NCI-H1436 (cell line): ENCODE measurements at regions not wholly inside any gene's neighbourhood (a gene's known extent, or its start where the extent isn't known, plus 50 kb on each side); places are given as distances from the start of the nearest gene placed in this dataset.
"Not testable (repeated sequence)": the region's sequence is repeated elsewhere in the genome, so short reads cannot be mapped to it uniquely, and the experiment has no call there.

ENCODE experiments used
- DNase-seq: peaks from one replicate; lab custom pipeline; 2025; lab: John Stamatoyannopoulos, UW

GRCh38 chr11:42770444-42771065 lies 541.2 kb upstream of the API5 start:
- DNase-seq = no peak

GRCh38 chr11:42772886-42773285 lies 538.9 kb upstream of the API5 start:
- no peak for DNase-seq

GRCh38 chr11:42773729-42774128 lies 538.1 kb upstream of the API5 start:
- no peak for DNase-seq

- no peak for DNase-seq
These were observed 537.2 kb upstream of the API5 start for GRCh38 chr11:42774567-42774966.

- no peak for DNase-seq
These were observed 534.0 kb upstream of the API5 start for GRCh38 chr11:42777776-42778175.

GRCh38 chr11:42778193-42778592 lies 533.6 kb upstream of the API5 start:
- no peak for DNase-seq

GRCh38 chr11:42779555-42779954 lies 532.2 kb upstream of the API5 start:
- no peak for DNase-seq

GRCh38 chr11:42786981-42787380 lies 524.8 kb upstream of the API5 start:
- DNase-seq = no peak

GRCh38 chr11:42795483-42795882 lies 516.3 kb upstream of the API5 start:
- not testable (repeated sequence) for DNase-seq

- no peak for DNase-seq
These were observed 511.8 kb upstream of the API5 start for GRCh38 chr11:42800041-42800440.

- DNase-seq = no peak
These were observed 509.4 kb upstream of the API5 start for GRCh38 chr11:42802201-42802899.

GRCh38 chr11:42806191-42806590 lies 505.6 kb upstream of the API5 start:
- no peak for DNase-seq

- no peak for DNase-seq
These were observed 499.4 kb upstream of the API5 start for GRCh38 chr11:42812361-42812760.

GRCh38 chr11:42812960-42813359 lies 498.8 kb upstream of the API5 start:
- no peak for DNase-seq

- no peak for DNase-seq
These were observed 495.3 kb upstream of the API5 start for GRCh38 chr11:42816471-42816870.

GRCh38 chr11:42819126-42819525 lies 492.7 kb upstream of the API5 start:
- DNase-seq = no peak

GRCh38 chr11:42822188-42822587 lies 489.6 kb upstream of the API5 start:
- DNase-seq = not testable (repeated sequence)

- no peak for DNase-seq
These were observed 488.2 kb upstream of the API5 start for GRCh38 chr11:42823546-42823945.

- no peak for DNase-seq
These were observed 487.7 kb upstream of the API5 start for GRCh38 chr11:42824067-42824466.

- DNase-seq = no peak
These were observed 486.2 kb upstream of the API5 start for GRCh38 chr11:42825598-42825997.

GRCh38 chr11:42827845-42828244 lies 484.0 kb upstream of the API5 start:
- no peak for DNase-seq

GRCh38 chr11:42837994-42838393 lies 473.8 kb upstream of the API5 start:
- DNase-seq = no peak

GRCh38 chr11:42840176-42840829 lies 471.5 kb upstream of the API5 start:
- DNase-seq = no peak
